Bronchial epithelial cell (primary cell): ENCODE measurements at regions not wholly inside any gene's neighbourhood (a gene's known extent, or its start where the extent isn't known, plus 50 kb on each side); places are given as distances from the start of the nearest gene placed in this dataset.

Source experiments
- DNase-seq: peaks from one replicate; pipeline ENCODE4 v3.0.0-alpha.2; 2010; ENCODE audit warnings: low read depth
- FAIRE-seq: peaks from 2 replicates; lab custom pipeline; 2011; peaks lifted over from hg19 to GRCh38; lab: Jason Lieb, UNC
- H3K27me3 ChIP-seq: 2 replicates; pipeline ENCODE4 v1.5.1; 2011; ENCODE audit warnings: low read length; ENCODE audit not compliant: control insufficient read depth, insufficient read depth
- H3K36me3 ChIP-seq: 2 replicates; pipeline ENCODE4 v1.5.1; 2011; ENCODE audit warnings: low read length; ENCODE audit not compliant: control insufficient read depth, insufficient read depth
- H3K4me3 ChIP-seq: 2 replicates; pipeline ENCODE4 v1.5.1; 2011; ENCODE audit warnings: mild to moderate bottlenecking, low read depth, low read length, control low read depth
- CTCF ChIP-seq: IDR thresholded peaks from 2 replicates; pipeline ENCODE4 v1.5.1; 2011; ENCODE audit warnings: mild to moderate bottlenecking, moderate library complexity, low read length, control low read depth, inconsistent platforms; ENCODE audit not compliant: insufficient read depth, severe bottlenecking

GRCh38 chr1:209100460-209100859 is 483.1 kb upstream of the CAMK1G start:
- FAIRE-seq (no peak), DNase-seq (no peak)
- H3K27me3 ChIP-seq = peaks cover 3% of the 10 kb centered on the region
- no peak for TF ChIP-seq CTCF
- H3K4me3 ChIP-seq = no peak overlapping the region
- H3K36me3 ChIP-seq = no peaks in the 10 kb centered on the region

GRCh38 chr1:209101106-209101505 is 482.4 kb upstream of the CAMK1G start:
- DNase-seq (no peak), FAIRE-seq (no peak)
- TF ChIP-seq CTCF = no peak
- H3K36me3 ChIP-seq = no peaks in the 10 kb centered on the region
- H3K27me3 ChIP-seq = peaks cover 3% of the 10 kb centered on the region
- no peak overlapping the region for H3K4me3 ChIP-seq

- no peak for TF ChIP-seq CTCF
- Histone ChIP-seq H3K27me3 (peaks cover 3% of the 10 kb centered on the region), H3K4me3 (no peak overlapping the region), H3K36me3 (no peaks in the 10 kb centered on the region)
- FAIRE-seq (no peak), DNase-seq (no peak)
Measured at GRCh38 chr1:209102120-209102519, 481.4 kb upstream of the CAMK1G start.

- FAIRE-seq (no peak), DNase-seq (no peak)
- no peaks in the 10 kb centered on the region for H3K36me3 ChIP-seq
- H3K27me3 ChIP-seq = peaks cover 3% of the 10 kb centered on the region
- TF ChIP-seq CTCF = no peak
- no peak overlapping the region for H3K4me3 ChIP-seq
Measured at GRCh38 chr1:209102531-209102930, 481.0 kb upstream of the CAMK1G start.

GRCh38 chr1:209103092-209103491 is 480.4 kb upstream of the CAMK1G start:
- TF ChIP-seq CTCF = no peak
- peaks cover 3% of the 10 kb centered on the region for H3K27me3 ChIP-seq
- FAIRE-seq = peak; percentile 55
- no peak for DNase-seq
- no peak overlapping the region for H3K4me3 ChIP-seq
- H3K36me3 ChIP-seq = no peaks in the 10 kb centered on the region

GRCh38 chr1:209104646-209105045 is 478.9 kb upstream of the CAMK1G start:
- H3K4me3 ChIP-seq = no peak overlapping the region
- H3K36me3 ChIP-seq = no peaks in the 10 kb centered on the region
- H3K27me3 ChIP-seq = peaks cover 4% of the 10 kb centered on the region
- no peak for DNase-seq
- FAIRE-seq = no peak
- no peak for TF ChIP-seq CTCF
